HG03139 (cell line): ENCODE measurements at regions not wholly inside any gene's neighbourhood (a gene's known extent, or its start where the extent isn't known, plus 50 kb on each side); places are given as distances from the start of the nearest gene placed in this dataset.

Experiments used
- ATAC-seq: cut with Tn5 transposase; IDR thresholded peaks from one replicate; pipeline ENCODE4 v1.9.1; 2021; ENCODE audit not compliant: unreplicated experiment

- ATAC-seq = peak; percentile 85
Measured at GRCh38 chr5:66306105-66306843, 162.2 kb downstream of the SREK1 start.

- ATAC-seq = no peak
Measured at GRCh38 chr5:66306844-66307315, 162.8 kb downstream of the SREK1 start.

- ATAC-seq = peak; percentile 47
Measured at GRCh38 chr5:66307647-66308241, 163.6 kb downstream of the SREK1 start.

GRCh38 chr5:66312266-66312665 is 168.2 kb downstream of the SREK1 start:
- ATAC-seq = no peak

GRCh38 chr5:66315784-66316183 is 171.7 kb downstream of the SREK1 start:
- ATAC-seq = no peak

GRCh38 chr5:66322786-66323528 is 178.9 kb downstream of the SREK1 start:
- ATAC-seq = no peak

GRCh38 chr5:66323529-66323895 is 179.4 kb downstream of the SREK1 start:
- no peak for ATAC-seq

GRCh38 chr5:66324357-66324756 is 180.3 kb downstream of the SREK1 start:
- no peak for ATAC-seq

GRCh38 chr5:66326276-66326675 is 182.2 kb downstream of the SREK1 start:
- ATAC-seq = no peak

- no peak for ATAC-seq
Measured at GRCh38 chr5:66327008-66327407, 182.9 kb downstream of the SREK1 start.

GRCh38 chr5:66329078-66329477 is 185.0 kb downstream of the SREK1 start:
- no peak for ATAC-seq

GRCh38 chr5:66333192-66333591 is 189.1 kb downstream of the SREK1 start:
- ATAC-seq = no peak

- ATAC-seq = no peak
Measured at GRCh38 chr5:66337626-66338226, 193.6 kb downstream of the SREK1 start.

- ATAC-seq = no peak
Measured at GRCh38 chr5:66338828-66339227, 194.7 kb downstream of the SREK1 start.

- no peak for ATAC-seq
Measured at GRCh38 chr5:66339896-66340295, 195.8 kb downstream of the SREK1 start.

GRCh38 chr5:66340786-66341185 is 196.7 kb downstream of the SREK1 start:
- ATAC-seq = no peak

GRCh38 chr5:66342341-66342880 is 198.3 kb downstream of the SREK1 start:
- ATAC-seq = no peak

GRCh38 chr5:66343370-66344071 is 199.4 kb downstream of the SREK1 start:
- no peak for ATAC-seq

GRCh38 chr5:66344544-66344943 is 200.4 kb downstream of the SREK1 start:
- ATAC-seq = no peak

GRCh38 chr5:66345281-66345680 is 201.2 kb downstream of the SREK1 start:
- no peak for ATAC-seq

- no peak for ATAC-seq
Measured at GRCh38 chr5:66346869-66347268, 202.8 kb downstream of the SREK1 start.
